IMR-90 (cell line): ENCODE measurements at regions not wholly inside any gene's neighbourhood (a gene's known extent, or its start where the extent isn't known, plus 50 kb on each side); places are given as distances from the start of the nearest gene placed in this dataset.
"Not testable (repeated sequence)": the region's sequence is repeated elsewhere in the genome, so short reads cannot be mapped to it uniquely, and the experiment has no call there.

Experiments used
- ATAC-seq: fragments of 200-7000 bp; cut with Tn5 transposase; 2 replicates; pipeline ENCODE4 v1.9.1; 2020; ENCODE audit warnings: low read depth, mild to moderate bottlenecking, moderate library complexity
- BruUV-seq: library from RNA; stranded (reverse); fragments of 400-500 nt; replicated peaks from 2 replicates; lab custom pipeline; 2021; lab: Mats Ljungman, UMichigan
- CTCF ChIA-PET: fragments of 300-600 bp; formaldehyde crosslinking; extraction: SDS; loops from one replicate; lab custom pipeline; 2021; ENCODE audit warnings: antibody characterized with exemption; lab: Yijun Ruan, JAX
- POLR2A ChIA-PET: fragments of 300-600 bp; sonication (Branson Sonifier 250); formaldehyde crosslinking; loops from one replicate; lab custom pipeline; 2022; ENCODE audit warnings: antibody characterized with exemption; ENCODE audit not compliant: unreplicated experiment; lab: Charles Lee
- DNase-seq: peaks from one replicate; pipeline ENCODE4 v3.0.0; 2013
- H2AFZ ChIP-seq: replicated peaks from 2 replicates; pipeline ENCODE3; 2013; ENCODE audit warnings: low read length, mild to moderate bottlenecking; ENCODE audit not compliant: poor library complexity
- H2AK5ac ChIP-seq: 2 replicates; pipeline ENCODE4 v1.6.1; 2013; ENCODE audit warnings: low read depth, low read length, inconsistent platforms
- H2AK9ac ChIP-seq: replicated peaks from 2 replicates; pipeline ENCODE3; 2013; ENCODE audit warnings: mild to moderate bottlenecking, low read depth, low read length, moderate library complexity; ENCODE audit not compliant: poor library complexity
- H2BK120ac ChIP-seq: 2 replicates; pipeline ENCODE4 v1.6.1; 2013; ENCODE audit warnings: low read depth, low read length, inconsistent platforms
- H2BK15ac ChIP-seq: 3 replicates; pipeline ENCODE4 v1.6.1; 2013; ENCODE audit warnings: low read depth, low read length, inconsistent platforms
- H2BK20ac ChIP-seq: 2 replicates; pipeline ENCODE4 v1.6.1; 2013; ENCODE audit warnings: low read depth, mild to moderate bottlenecking, inconsistent platforms, low read length, moderate library complexity
- H2BK5ac ChIP-seq: 2 replicates; pipeline ENCODE4 v1.6.1; 2013; ENCODE audit warnings: mild to moderate bottlenecking, low read depth, low read length, inconsistent platforms; ENCODE audit not compliant: poor library complexity, severe bottlenecking
- H3K14ac ChIP-seq: replicated peaks from 2 replicates; pipeline ENCODE4 v1.6.1; 2013; ENCODE audit warnings: low read depth, low read length, inconsistent platforms
- H3K18ac ChIP-seq: 2 replicates; pipeline ENCODE4 v1.6.1; 2013; ENCODE audit warnings: low read depth, low read length, control low read depth
- H3K23ac ChIP-seq: 2 replicates; pipeline ENCODE4 v1.6.1; 2013; ENCODE audit warnings: low read depth, low read length, inconsistent platforms
- H3K27ac ChIP-seq: 2 replicates; pipeline ENCODE4 v1.5.1; 2013; ENCODE audit warnings: mild to moderate bottlenecking, control low read depth, low read length; ENCODE audit not compliant: insufficient read depth
- H3K27me3 ChIP-seq: 2 replicates; pipeline ENCODE4 v1.6.1; 2013; ENCODE audit warnings: low read length; ENCODE audit not compliant: control insufficient read depth, insufficient read depth
- H3K36me3 ChIP-seq: 2 replicates; pipeline ENCODE4 v1.6.1; 2013; ENCODE audit warnings: low read length, mixed read lengths; ENCODE audit not compliant: control insufficient read depth, insufficient read depth
- H3K4ac ChIP-seq: 2 replicates; pipeline ENCODE4 v1.6.1; 2013; ENCODE audit warnings: low read depth, low read length, inconsistent platforms
- H3K4me1 ChIP-seq: 2 replicates; pipeline ENCODE4 v1.6.1; 2013; ENCODE audit warnings: low read length, mixed read lengths; ENCODE audit not compliant: control insufficient read depth, insufficient read depth
- H3K4me2 ChIP-seq: 2 replicates; pipeline ENCODE4 v1.6.1; 2013; ENCODE audit warnings: low read depth, mild to moderate bottlenecking, control low read depth, low read length, moderate library complexity
- H3K4me3 ChIP-seq: 2 replicates; pipeline ENCODE4 v1.5.1; 2013; ENCODE audit warnings: low read depth, mild to moderate bottlenecking, control low read depth, low read length, moderate library complexity; ENCODE audit not compliant: insufficient read depth
- H3K56ac ChIP-seq: 2 replicates; pipeline ENCODE4 v1.6.1; 2013; ENCODE audit warnings: low read length, inconsistent platforms; ENCODE audit not compliant: insufficient read depth; ENCODE audit errors: extremely low read depth
- H3K79me1 ChIP-seq, 2 experiments: 2 replicates each; pipeline ENCODE4 v1.6.1; 2013; ENCODE audit warnings: low read length in 2 of 2, inconsistent platforms in 1 of 2, low read depth in 1 of 2
- H3K9ac ChIP-seq: 2 replicates; pipeline ENCODE4 v1.6.1; 2013; ENCODE audit warnings: low read depth, low read length, control low read depth
- H3K9me1 ChIP-seq: 2 replicates; pipeline ENCODE4 v1.6.1; 2013; ENCODE audit warnings: low read length, inconsistent platforms; ENCODE audit not compliant: insufficient read depth
- H3K9me3 ChIP-seq: 2 replicates; pipeline ENCODE4 v1.6.1; 2013; ENCODE audit warnings: low read length; ENCODE audit not compliant: control insufficient read depth, insufficient read depth
- H4K20me1 ChIP-seq: 2 replicates; pipeline ENCODE4 v1.6.1; 2013; ENCODE audit warnings: low read length, inconsistent platforms; ENCODE audit not compliant: insufficient read depth
- H4K5ac ChIP-seq: 2 replicates; pipeline ENCODE4 v1.6.1; 2013; ENCODE audit warnings: mild to moderate bottlenecking, low read depth, low read length, control low read depth
- H4K8ac ChIP-seq, 2 experiments: 2 replicates each; pipeline ENCODE4 v1.6.1; 2013; ENCODE audit warnings: low read depth in 2 of 2, low read length in 2 of 2, control low read depth in 1 of 2, inconsistent platforms in 1 of 2
- H4K91ac ChIP-seq: 2 replicates; pipeline ENCODE4 v1.6.1; 2013; ENCODE audit warnings: low read depth, low read length, inconsistent platforms; ENCODE audit not compliant: insufficient read depth
- WGBS, 2 experiments: methylation state at CpG; one replicate each; pipeline versions ENCODE4 v1.1.5 to v1.1.7; 2013; ENCODE audit warnings: missing lambda C conversion rate in 2 of 2; ENCODE audit not compliant: insufficient read length in 1 of 2; ENCODE audit errors: extremely low coverage in 2 of 2; 5-methylcytosine and 5-hydroxymethylcytosine counted together
- dilution Hi-C: fragments of 300-500 bp; cut with HindIII; formaldehyde crosslinking; loops from one replicate; pipeline ENCODE4 v1.14.3; 2018; ENCODE audit warnings: low sequenced_read_pairs; ENCODE audit not compliant: unreplicated experiment
- in situ Hi-C: fragments of 300-500 bp; cut with MboI; formaldehyde crosslinking; loops from 3 replicates; pipeline ENCODE4 v1.14.3; 2019; ENCODE audit warnings: low sequenced_read_pairs, inconsistent platforms, mixed read lengths
- intact Hi-C: fragments of 100-400 bp; cut with micrococcal nuclease; formaldehyde crosslinking; loops from 2 replicates; pipeline ENCODE4 v1.10.0; 2022

DNA sequence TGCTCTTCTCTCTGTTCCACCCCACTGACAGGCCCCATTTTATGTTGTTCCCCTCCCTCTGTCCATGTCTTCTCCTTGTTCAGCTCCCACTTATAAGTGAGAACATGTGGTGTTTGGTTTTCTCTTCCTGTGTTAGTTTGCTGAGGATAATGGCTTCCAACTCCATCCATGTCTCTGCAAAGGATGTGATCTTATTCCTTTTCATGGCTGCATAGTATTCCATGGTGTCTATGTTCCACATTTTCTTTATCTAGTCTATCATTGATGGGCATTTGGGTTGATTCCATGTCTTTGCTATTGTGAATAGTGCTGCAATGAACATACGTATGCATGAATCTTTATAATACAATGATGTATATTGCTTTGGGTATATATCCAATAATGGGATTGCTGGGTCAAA is 283.4 kb upstream of the HS3ST5 start:
- H3K18ac ChIP-seq, H4K20me1 ChIP-seq, H3K14ac ChIP-seq, H4K91ac ChIP-seq, H3K56ac ChIP-seq, dilution Hi-C loops, H2BK15ac ChIP-seq, H2BK5ac ChIP-seq, H3K9ac ChIP-seq, H2BK20ac ChIP-seq, H4K5ac ChIP-seq, H3K9me3 ChIP-seq, CTCF ChIA-PET, H3K27ac ChIP-seq, H3K36me3 ChIP-seq, in situ Hi-C loops, DNase-seq, intact Hi-C loops, H2AK9ac ChIP-seq, H2BK120ac ChIP-seq, POLR2A ChIA-PET, H3K4me2 ChIP-seq, ATAC-seq, BruUV-seq, H3K27me3 ChIP-seq, H2AFZ ChIP-seq, H3K4ac ChIP-seq, H3K79me1 ChIP-seq, H3K4me3 ChIP-seq, H3K9me1 ChIP-seq, H3K23ac ChIP-seq, H3K4me1 ChIP-seq, H2AK5ac ChIP-seq, H4K8ac ChIP-seq: not testable (repeated sequence)
- WGBS, 2 experiments, result no CpG with 5 or more reads among the region's 1 CpG
